ENCODE measurements at regions not wholly inside any gene's neighbourhood (a gene's known extent, or its start where the extent isn't known, plus 50 kb on each side); places are given as distances from the start of the nearest gene placed in this dataset.

DNA sequence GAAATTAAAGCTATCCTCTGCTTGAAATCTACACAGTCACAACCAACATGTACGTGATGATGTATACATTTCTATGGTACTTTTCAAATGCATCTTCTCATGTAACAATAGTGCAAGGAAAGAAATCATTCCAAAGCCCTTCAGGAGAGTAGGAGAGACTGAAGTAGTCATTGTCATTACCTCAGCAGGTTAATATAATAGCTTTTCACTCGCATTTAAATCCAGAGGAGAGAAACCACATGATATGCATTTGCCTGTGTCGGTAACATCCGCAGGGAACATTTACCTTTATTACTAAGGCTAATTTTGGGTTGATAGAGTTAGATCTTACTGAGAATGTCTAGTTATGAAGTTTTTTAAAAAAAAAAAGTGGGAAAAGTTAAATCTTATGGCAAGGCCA, 186.6 kb upstream of the DTNBP1 start:
- 80% methylated on average over 3 of the region's 4 CpGs; no CpG with 5 or more reads in 1 of the 2 experiments for WGBS, 2 experiments (ENCODE audit: insufficient coverage in 2 of 2)
- Histone ChIP-seq H3K36me3 (ENCODE audit: control insufficient read depth, insufficient read depth, low read length) (no peaks in the 10 kb centered on the region), H3K27ac (ENCODE audit: low read depth, low read length, severe bottlenecking) (no peak overlapping the region), H3K9me3 (ENCODE audit: control insufficient read depth, low read length) (no peaks in the 10 kb centered on the region), H3K4me1 (ENCODE audit: control insufficient read depth, insufficient read depth, low read length, poor library complexity, severe bottlenecking) (no peaks in the 10 kb centered on the region), H3K4me3 (ENCODE audit: extremely low read depth, insufficient read depth, low read length, poor library complexity, severe bottlenecking) (no peak overlapping the region)

DNA sequence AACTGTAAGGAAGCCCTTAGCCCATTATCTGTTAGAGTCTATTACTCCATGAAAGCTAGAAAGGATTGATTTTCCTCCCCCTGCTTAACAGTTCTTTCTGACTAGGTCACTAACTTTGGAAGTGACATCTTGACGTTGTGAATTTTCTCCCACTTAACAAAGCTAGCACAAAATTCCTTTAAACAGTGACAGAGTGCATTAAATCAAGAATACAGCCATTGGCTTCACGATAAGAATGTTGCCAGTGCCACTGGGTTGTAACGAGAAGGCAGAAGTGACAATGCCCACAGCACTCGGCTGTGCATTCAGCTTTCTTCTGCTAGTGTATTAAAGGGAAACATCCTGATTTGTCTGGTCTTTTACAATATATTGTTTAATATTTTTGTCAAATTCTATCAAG, 182.7 kb upstream of the DTNBP1 start:
- Histone ChIP-seq H3K9me3 (ENCODE audit: control insufficient read depth, low read length) (no peaks in the 10 kb centered on the region), H3K4me1 (ENCODE audit: control insufficient read depth, insufficient read depth, low read length, poor library complexity, severe bottlenecking) (peaks cover 10% of the 10 kb centered on the region), H3K36me3 (ENCODE audit: control insufficient read depth, insufficient read depth, low read length) (no peaks in the 10 kb centered on the region), H3K4me3 (ENCODE audit: extremely low read depth, insufficient read depth, low read length, poor library complexity, severe bottlenecking) (no peak overlapping the region), H3K27ac (ENCODE audit: low read depth, low read length, severe bottlenecking) (no peak overlapping the region)
- 62 to 73% methylated on average over 2 to 3 of the region's 4 CpGs for WGBS, 2 experiments (ENCODE audit: insufficient coverage in 2 of 2)

DNA sequence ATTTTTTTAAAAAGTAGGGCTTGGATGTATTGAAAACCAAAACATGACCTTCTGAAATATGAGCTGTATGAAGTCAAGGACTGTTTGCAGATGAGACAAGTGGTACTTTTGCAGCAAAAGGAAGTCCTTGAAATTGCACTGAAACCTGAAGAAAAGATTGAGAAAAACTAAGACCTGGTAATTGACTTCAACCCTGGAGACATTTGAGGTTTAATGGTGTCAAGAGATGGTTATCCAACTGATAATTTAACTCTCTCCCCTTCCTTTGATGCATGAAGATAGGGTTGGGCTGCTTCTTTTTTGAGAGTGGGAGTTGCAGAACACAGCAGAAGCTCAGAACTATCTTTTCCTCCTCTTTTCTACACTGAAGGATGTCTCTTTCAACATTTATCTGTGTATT, 180.9 kb upstream of the DTNBP1 start:
- Histone ChIP-seq H3K4me1 (ENCODE audit: control insufficient read depth, insufficient read depth, low read length, poor library complexity, severe bottlenecking) (peaks cover 10% of the 10 kb centered on the region), H3K9me3 (ENCODE audit: control insufficient read depth, low read length) (no peaks in the 10 kb centered on the region), H3K4me3 (ENCODE audit: extremely low read depth, insufficient read depth, low read length, poor library complexity, severe bottlenecking) (no peak overlapping the region), H3K36me3 (ENCODE audit: control insufficient read depth, insufficient read depth, low read length) (no peaks in the 10 kb centered on the region), H3K27ac (ENCODE audit: low read depth, low read length, severe bottlenecking) (no peak overlapping the region)

DNA sequence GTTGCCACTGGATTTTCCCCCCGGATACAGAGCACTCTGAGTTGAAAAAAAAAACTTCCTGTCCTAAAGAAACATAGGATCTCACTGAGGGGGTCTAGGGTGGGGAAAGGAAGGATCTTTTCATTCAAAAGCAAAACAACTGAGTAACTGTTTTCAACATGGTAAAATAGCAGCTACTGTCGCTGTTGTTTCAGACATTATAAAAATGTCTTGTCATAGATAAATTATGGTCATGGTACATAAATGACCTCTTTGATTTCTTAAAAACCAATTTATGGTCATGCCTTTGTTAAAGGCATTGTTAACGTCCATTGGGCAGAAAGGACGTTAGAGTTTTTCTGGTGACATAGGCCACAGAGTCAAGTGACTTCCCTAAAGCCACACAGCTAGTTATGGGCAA, 180.4 kb upstream of the DTNBP1 start:
- Histone ChIP-seq H3K4me3 (ENCODE audit: extremely low read depth, insufficient read depth, low read length, poor library complexity, severe bottlenecking) (no peak overlapping the region), H3K9me3 (ENCODE audit: control insufficient read depth, low read length) (no peaks in the 10 kb centered on the region), H3K4me1 (ENCODE audit: control insufficient read depth, insufficient read depth, low read length, poor library complexity, severe bottlenecking) (peaks cover 10% of the 10 kb centered on the region), H3K27ac (ENCODE audit: low read depth, low read length, severe bottlenecking) (no peak overlapping the region), H3K36me3 (ENCODE audit: control insufficient read depth, insufficient read depth, low read length) (no peaks in the 10 kb centered on the region)
- WGBS, 2 experiments (ENCODE audit: insufficient coverage in 2 of 2), result 90 to 96% methylated on average over 2 to 3 of the region's 4 CpGs

DNA sequence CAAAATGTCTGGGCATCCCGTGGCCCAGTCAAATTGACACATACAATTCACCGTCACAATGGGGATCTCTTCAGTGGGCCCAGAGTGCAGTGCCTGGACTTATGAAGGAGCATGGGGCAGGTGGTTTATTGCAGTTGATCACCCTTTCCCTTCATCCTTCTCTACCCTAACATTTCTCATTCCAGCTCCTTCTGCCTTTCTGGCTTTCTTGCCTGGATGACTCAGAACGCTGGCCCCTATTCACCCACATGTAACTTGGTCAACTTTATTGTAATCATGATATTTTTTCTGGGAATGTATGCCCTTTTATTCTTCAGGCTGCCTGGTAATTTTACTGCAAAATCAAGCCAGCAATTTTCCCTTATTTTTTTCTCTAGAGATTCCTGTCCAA, 179.9 kb upstream of the DTNBP1 start:
- H3K4me1 ChIP-seq (ENCODE audit: control insufficient read depth, insufficient read depth, low read length, poor library complexity, severe bottlenecking), result peaks cover 10% of the 10 kb centered on the region
- no peaks in the 10 kb centered on the region for H3K36me3 ChIP-seq (ENCODE audit: control insufficient read depth, insufficient read depth, low read length)
- 83% methylated on average over 2 of the region's 3 CpGs; no CpG with 5 or more reads in 1 of the 2 experiments for WGBS, 2 experiments (ENCODE audit: insufficient coverage in 2 of 2)
- no peaks in the 10 kb centered on the region for H3K9me3 ChIP-seq (ENCODE audit: control insufficient read depth, low read length)
- no peak overlapping the region for H3K4me3 ChIP-seq (ENCODE audit: extremely low read depth, insufficient read depth, low read length, poor library complexity, severe bottlenecking)
- H3K27ac ChIP-seq (ENCODE audit: low read depth, low read length, severe bottlenecking), result no peak overlapping the region

DNA sequence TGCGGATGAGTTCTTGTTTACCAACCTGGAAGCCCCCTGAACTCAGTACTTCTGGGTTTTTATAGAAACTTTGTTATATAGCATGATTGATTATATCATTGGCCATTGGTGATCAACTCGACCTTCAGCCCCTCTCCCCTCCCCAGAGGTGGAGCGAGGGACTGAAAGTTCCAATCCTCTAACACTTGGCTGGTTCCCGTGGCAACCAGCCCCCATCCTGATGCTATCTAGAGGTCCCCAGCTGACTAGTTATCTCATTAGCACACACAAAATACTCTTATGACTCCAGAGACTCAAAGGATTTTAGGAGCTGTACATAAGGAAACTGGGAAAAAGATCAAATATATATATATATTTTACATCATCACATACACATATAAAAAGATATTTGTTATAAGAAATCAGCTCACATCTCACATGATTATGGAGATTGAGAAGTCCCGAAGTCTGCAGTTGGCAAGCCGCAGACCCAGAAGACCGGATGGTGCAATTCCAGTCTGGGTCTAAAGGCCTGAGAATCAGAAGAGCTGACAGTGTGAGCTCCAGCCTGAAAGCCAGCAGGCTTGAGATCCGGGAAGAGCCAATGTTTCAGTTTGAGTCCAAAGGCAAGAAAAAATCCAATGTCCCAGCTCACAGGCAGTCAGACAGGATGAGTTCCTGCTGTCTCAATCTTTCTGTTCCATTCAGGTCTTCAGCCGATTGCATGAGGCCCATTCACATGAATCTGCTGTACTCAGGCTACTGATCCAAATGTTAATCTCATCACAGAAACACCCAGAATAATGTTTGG, 179.3 kb upstream of the DTNBP1 start:
- Histone ChIP-seq H3K4me1 (ENCODE audit: control insufficient read depth, insufficient read depth, low read length, poor library complexity, severe bottlenecking) (peaks cover 10% of the 10 kb centered on the region), H3K27ac (ENCODE audit: low read depth, low read length, severe bottlenecking) (no peak overlapping the region), H3K36me3 (ENCODE audit: control insufficient read depth, insufficient read depth, low read length) (no peaks in the 10 kb centered on the region), H3K9me3 (ENCODE audit: control insufficient read depth, low read length) (no peaks in the 10 kb centered on the region), H3K4me3 (ENCODE audit: extremely low read depth, insufficient read depth, low read length, poor library complexity, severe bottlenecking) (no peak overlapping the region)
- 85 to 89% methylated on average over 5 to 8 of the region's 9 CpGs for WGBS, 2 experiments (ENCODE audit: insufficient coverage in 2 of 2)

DNA sequence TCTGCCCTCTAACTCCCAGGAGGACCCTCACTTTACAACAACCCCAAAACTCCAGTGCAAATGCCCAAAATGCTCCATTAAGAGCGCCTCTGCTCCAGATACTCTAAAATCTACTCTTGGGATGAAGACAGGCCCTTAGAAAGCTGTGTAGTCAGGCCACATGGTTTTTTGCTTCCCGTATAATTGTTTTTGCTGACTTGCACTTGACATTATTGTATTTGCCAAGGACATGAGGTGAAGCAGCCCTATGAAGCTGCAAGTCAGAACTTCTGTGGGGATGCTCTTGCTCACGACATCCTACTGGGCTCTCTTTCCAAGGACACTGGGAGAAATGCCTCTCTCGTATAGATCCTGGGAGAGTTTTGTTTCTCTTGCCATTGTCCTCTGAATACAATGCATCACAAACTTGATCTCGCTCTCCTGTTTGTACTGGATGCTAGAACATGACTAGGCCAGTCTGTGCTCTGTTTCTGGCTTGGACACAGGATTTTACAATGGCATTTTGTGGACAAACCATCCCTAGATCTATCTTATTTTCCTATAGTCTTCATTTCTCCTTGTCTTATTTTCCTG, 177.2 kb upstream of the DTNBP1 start:
- Histone ChIP-seq H3K9me3 (ENCODE audit: control insufficient read depth, low read length) (no peaks in the 10 kb centered on the region), H3K27ac (ENCODE audit: low read depth, low read length, severe bottlenecking) (no peak overlapping the region), H3K4me1 (ENCODE audit: control insufficient read depth, insufficient read depth, low read length, poor library complexity, severe bottlenecking) (peaks cover 10% of the 10 kb centered on the region), H3K36me3 (ENCODE audit: control insufficient read depth, insufficient read depth, low read length) (no peaks in the 10 kb centered on the region), H3K4me3 (ENCODE audit: extremely low read depth, insufficient read depth, low read length, poor library complexity, severe bottlenecking) (no peak overlapping the region)
- WGBS, 2 experiments (ENCODE audit: insufficient coverage in 2 of 2), result 89 to 92% methylated on average over 3 to 4 of the region's 5 CpGs

DNA sequence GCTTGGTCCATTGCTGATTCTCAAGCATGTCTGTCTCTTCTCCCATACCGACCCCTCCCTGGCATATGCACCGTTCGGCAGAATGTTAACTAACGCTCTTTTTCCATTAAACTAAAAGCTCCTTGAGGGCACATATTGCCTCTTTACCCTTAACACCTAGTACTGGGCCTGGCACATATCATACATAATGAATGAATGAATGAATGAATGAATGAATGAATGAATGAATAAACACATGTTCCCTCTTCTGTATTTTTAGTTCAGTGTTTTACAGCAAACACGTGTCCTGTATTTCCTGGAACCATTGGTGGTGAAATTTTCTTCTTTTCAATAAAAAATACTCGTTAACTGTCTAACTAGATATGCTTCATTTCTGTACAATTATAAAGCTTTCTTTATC, 174.4 kb upstream of the DTNBP1 start:
- Histone ChIP-seq H3K4me1 (ENCODE audit: control insufficient read depth, insufficient read depth, low read length, poor library complexity, severe bottlenecking) (no peaks in the 10 kb centered on the region), H3K4me3 (ENCODE audit: extremely low read depth, insufficient read depth, low read length, poor library complexity, severe bottlenecking) (no peak overlapping the region), H3K27ac (ENCODE audit: low read depth, low read length, severe bottlenecking) (no peak overlapping the region), H3K9me3 (ENCODE audit: control insufficient read depth, low read length) (no peaks in the 10 kb centered on the region), H3K36me3 (ENCODE audit: control insufficient read depth, insufficient read depth, low read length) (no peaks in the 10 kb centered on the region)
- 93% methylated on average over 3 of the region's 6 CpGs; no CpG with 5 or more reads in 1 of the 2 experiments for WGBS, 2 experiments (ENCODE audit: insufficient coverage in 2 of 2)

DNA sequence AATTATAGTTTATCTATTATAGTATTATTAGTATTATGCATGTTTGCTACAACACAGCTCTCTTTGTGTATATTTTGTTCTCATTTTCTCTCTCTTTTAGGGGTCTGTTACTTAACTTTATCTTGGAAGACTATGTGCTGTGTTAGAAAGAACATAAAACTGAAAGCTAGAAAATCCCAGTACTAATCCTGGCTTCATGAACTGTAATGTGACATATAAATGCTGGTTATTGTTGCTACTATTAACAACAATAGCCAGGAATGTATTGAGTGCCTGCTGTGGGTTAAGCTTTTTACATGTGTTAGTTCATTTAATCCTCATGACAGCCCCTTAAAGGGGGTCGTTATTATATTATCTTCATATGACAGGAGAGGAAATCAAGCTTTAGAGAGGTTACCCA, 170.0 kb upstream of the DTNBP1 start:
- H3K27ac ChIP-seq (ENCODE audit: low read depth, low read length, severe bottlenecking), result no peak overlapping the region
- H3K9me3 ChIP-seq (ENCODE audit: control insufficient read depth, low read length), result no peaks in the 10 kb centered on the region
- H3K4me3 ChIP-seq (ENCODE audit: extremely low read depth, insufficient read depth, low read length, poor library complexity, severe bottlenecking), result no peak overlapping the region
- no peaks in the 10 kb centered on the region for H3K36me3 ChIP-seq (ENCODE audit: control insufficient read depth, insufficient read depth, low read length)
- H3K4me1 ChIP-seq (ENCODE audit: control insufficient read depth, insufficient read depth, low read length, poor library complexity, severe bottlenecking), result no peaks in the 10 kb centered on the region
- WGBS, 2 experiments (ENCODE audit: insufficient coverage in 2 of 2), result no CpG with 5 or more reads among the region's 1 CpG

DNA sequence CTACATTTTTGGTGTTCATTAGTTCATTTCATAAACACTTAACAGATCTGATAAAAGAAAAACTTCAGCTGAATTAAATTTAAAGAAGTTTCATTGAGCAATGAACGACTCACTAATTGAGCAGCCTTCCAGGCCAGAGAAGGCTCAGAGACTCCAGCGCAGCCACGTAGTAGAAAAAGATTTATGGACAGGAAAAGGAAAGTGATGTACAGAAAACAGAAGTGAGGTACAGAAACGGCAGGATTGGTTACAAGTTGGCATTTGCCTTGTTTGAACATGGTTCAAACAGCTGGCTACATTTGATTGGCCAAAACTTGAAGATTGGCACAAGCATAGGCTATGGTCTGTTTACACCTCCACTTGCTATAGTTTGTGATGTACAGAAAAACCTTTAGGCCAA, 166.3 kb upstream of the DTNBP1 start:
- Histone ChIP-seq H3K9me3 (ENCODE audit: control insufficient read depth, low read length) (no peaks in the 10 kb centered on the region), H3K4me3 (ENCODE audit: extremely low read depth, insufficient read depth, low read length, poor library complexity, severe bottlenecking) (no peak overlapping the region), H3K27ac (ENCODE audit: low read depth, low read length, severe bottlenecking) (no peak overlapping the region), H3K4me1 (ENCODE audit: control insufficient read depth, insufficient read depth, low read length, poor library complexity, severe bottlenecking) (no peaks in the 10 kb centered on the region), H3K36me3 (ENCODE audit: control insufficient read depth, insufficient read depth, low read length) (no peaks in the 10 kb centered on the region)
- 93 to 95% methylated on average over 4 of the region's 4 CpGs for WGBS, 2 experiments (ENCODE audit: insufficient coverage in 2 of 2)

DNA sequence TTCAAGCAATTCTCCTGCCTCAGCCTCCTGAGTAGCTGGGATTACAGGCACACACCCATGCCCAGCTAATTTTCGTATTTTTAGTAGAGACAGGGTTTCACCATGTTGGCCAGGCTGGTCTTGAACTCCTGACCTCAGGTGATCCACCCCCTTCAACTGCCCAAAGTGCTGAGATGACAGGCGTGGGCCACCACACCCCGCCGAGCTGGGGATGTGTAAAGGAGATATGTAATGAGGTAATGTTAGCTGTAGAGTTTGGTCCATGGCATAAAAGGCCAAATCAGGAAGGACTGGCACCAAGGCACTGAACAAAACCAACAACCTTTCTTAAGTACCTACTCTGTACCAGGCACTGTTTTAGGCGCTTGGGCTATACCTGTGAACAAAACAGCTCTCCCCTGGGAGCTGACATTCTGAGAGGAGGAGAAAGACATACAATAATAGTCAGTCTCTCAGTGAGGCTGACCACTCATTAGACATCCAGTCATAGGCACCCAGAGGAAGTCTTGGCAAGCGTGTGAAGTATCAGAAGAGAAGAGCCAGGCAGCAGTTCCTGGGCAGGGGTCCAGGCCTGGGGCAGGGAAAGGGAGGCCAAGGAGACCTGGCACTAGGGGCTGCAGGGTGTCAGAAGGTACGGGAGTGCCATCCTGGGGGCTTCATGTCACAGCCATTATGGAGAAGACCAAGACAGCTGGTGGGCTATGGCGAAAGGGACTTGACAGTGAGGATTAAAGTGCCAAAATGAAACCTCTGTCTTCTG, 164.8 kb upstream of the DTNBP1 start:
- no peak overlapping the region for H3K4me3 ChIP-seq (ENCODE audit: extremely low read depth, insufficient read depth, low read length, poor library complexity, severe bottlenecking)
- H3K36me3 ChIP-seq (ENCODE audit: control insufficient read depth, insufficient read depth, low read length), result no peaks in the 10 kb centered on the region
- no peaks in the 10 kb centered on the region for H3K9me3 ChIP-seq (ENCODE audit: control insufficient read depth, low read length)
- no peak overlapping the region for H3K27ac ChIP-seq (ENCODE audit: low read depth, low read length, severe bottlenecking)
- H3K4me1 ChIP-seq (ENCODE audit: control insufficient read depth, insufficient read depth, low read length, poor library complexity, severe bottlenecking), result no peaks in the 10 kb centered on the region
- WGBS, 2 experiments (ENCODE audit: insufficient coverage in 2 of 2), result 93 to 94% methylated on average over 4 to 5 of the region's 8 CpGs

Measured in mesodermal cell (in vitro differentiated cells).